H54 (cell line): ENCODE measurements at regions not wholly inside any gene's neighbourhood (a gene's known extent, or its start where the extent isn't known, plus 50 kb on each side); places are given as distances from the start of the nearest gene placed in this dataset.
"Not testable (repeated sequence)": the region's sequence is repeated elsewhere in the genome, so short reads cannot be mapped to it uniquely, and the experiment has no call there.

Experiments
- DNase-seq: peaks from one replicate; pipeline ENCODE4 v3.0.0; 2011; ENCODE audit warnings: low spot score, mixed read lengths; ENCODE audit not compliant: insufficient read length
- FAIRE-seq: peaks from 3 replicates; lab custom pipeline; 2011; peaks lifted over from hg19 to GRCh38; lab: Jason Lieb, UNC
- POLR2A ChIP-seq: IDR thresholded peaks from 2 replicates; pipeline ENCODE4 v1.6.1; 2011; ENCODE audit warnings: low read depth, mild to moderate bottlenecking, low read length

GRCh38 chr5:15002791-15003190, 131.2 kb upstream of the ANKH start:
- FAIRE-seq (no peak), DNase-seq (no peak)
- no peak for TF ChIP-seq POLR2A

- DNase-seq (no peak), FAIRE-seq (no peak)
- no peak for TF ChIP-seq POLR2A
These were observed 130.6 kb upstream of the ANKH start for GRCh38 chr5:15002173-15002572.

GRCh38 chr5:15001517-15001916, 129.9 kb upstream of the ANKH start:
- no peak for TF ChIP-seq POLR2A
- DNase-seq (no peak), FAIRE-seq (no peak)

DNA sequence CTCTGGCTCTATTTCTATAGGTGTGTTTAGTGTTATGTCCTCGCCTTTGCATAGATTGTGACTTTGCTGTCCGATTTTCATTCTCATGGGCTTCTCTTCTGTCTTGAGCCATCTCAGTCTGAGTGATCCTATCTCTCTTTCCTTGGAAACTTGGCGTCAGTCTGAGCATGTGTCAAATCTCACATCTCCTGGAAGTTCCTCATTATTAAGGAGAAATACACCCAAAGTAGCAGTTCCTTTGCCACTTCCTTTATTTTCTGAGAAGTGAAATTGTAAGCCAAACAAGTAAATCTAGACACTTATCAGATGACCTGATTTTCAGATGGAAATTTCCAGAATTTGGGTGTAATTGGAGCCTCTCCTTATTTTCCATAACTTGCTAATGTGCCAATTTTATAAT, 126.9 kb upstream of the ANKH start:
- no peak for FAIRE-seq
- DNase-seq, result no peak
- no peak for TF ChIP-seq POLR2A

GRCh38 chr5:14996997-14997396, 125.4 kb upstream of the ANKH start:
- FAIRE-seq (no peak), DNase-seq (no peak)
- TF ChIP-seq POLR2A, result no peak

DNA sequence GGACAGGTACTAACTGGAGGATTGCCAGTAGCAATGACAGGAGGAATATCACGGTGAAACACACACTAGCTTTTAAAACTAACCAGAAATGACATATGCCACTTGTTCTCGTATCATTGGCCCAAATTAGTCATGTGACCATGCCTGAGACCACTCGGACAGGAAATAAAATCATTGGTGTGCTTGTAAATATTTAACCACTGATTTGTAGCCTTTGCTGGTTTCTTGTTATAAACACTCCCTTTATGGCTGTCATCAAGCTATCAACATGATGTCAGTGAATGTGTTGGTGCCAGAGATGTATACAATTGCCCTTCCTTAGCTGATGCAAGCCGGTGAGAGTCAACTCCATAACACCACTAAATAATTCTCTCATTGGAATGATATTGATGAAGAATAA, 123.7 kb upstream of the ANKH start:
- no peak for TF ChIP-seq POLR2A
- DNase-seq, result no peak
- FAIRE-seq, result no peak

DNA sequence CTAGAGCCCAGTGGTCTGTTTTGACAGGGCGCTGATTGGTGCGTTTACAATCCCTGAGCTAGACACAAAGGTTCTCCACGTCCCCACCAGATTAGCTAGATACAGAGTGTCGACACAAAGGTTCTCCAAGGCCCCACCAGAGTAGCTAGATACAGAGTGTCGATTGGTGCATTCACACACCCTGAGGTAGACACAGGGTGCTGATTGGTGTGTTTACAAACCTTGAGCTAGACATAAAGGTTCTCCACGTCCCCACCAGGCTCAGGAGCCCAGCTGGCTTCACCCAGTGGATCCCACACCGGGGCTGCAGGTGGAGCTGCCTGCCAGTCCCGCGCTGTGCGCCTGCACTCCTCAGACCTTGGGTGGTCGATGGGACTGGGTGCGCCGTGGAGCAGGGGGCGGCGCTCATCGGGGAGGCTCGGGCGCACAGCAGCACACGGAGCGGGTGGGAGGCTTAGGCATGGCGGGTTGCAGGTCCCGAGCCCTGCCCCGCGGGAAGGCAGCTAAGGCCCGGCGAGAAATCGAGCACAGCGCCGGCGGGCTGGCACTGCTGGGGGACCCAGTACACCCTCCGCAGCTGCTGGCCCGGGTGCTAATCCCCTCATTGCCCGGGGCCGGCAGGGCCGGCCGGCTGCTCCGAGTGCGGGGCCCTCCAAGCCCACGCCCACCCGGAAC, 122.0 kb upstream of the ANKH start:
- not testable (repeated sequence) for FAIRE-seq, DNase-seq

DNA sequence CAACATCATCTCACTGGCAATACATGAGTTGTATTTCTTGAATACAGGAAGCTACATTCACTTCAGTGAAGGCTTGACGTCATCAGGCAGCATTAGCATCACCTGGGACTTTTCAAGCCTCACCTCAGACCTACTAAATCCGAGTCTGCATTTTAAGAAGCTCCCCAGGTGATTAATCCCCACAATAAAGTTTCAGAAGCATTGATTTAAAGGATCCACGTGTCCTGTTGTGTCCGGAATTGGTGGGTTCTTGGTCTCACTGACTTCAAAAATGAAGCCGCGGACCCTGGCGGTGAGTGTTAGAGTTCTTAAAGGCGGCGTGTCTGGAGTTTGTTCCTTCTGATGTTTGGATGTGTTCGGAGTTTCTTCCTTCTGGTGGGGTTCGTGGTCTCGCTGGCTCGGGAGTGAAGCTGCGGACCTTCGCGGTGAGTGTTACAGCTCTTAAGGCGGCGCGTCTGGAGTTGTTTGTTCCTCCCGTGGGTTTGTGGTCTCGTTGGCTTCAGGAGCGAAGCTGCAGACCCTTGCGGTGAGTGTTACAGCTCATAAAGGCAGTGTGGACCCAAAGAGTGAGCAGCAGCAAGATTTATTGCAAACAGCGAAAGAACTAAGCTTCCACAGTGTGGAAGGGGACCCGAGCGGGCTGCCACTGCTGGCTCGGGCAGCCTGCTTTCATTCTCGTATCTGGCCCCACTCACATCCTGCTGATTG, 121.3 kb upstream of the ANKH start:
- FAIRE-seq, DNase-seq: not testable (repeated sequence)

- no peak for TF ChIP-seq POLR2A
- DNase-seq (no peak), FAIRE-seq (no peak)
These were observed 116.6 kb upstream of the ANKH start for GRCh38 chr5:14988223-14988622.

DNA sequence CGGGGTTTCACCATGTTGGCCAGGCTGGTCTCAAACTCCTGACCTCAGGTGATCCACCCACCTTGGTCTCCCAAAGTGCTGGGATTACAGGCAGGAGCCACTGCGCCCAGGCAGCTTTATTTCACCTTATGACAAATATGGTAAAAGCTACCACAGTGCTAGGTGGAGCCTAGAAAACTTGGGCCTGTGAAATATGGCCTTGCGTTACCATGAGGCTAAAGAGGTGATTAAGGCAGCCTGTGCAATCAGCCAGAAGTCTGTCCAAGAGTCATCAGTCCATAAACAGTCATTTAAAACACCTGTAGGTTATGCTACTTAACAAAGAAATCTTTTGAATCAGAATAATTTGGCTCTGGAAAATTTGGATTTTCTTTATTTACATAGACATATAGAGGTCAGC, 114.8 kb upstream of the ANKH start:
- TF ChIP-seq POLR2A, result no peak
- no peak for FAIRE-seq
- DNase-seq, result no peak

GRCh38 chr5:14983666-14984441, 112.3 kb upstream of the ANKH start:
- FAIRE-seq (no peak), DNase-seq (no peak)
- no peak for TF ChIP-seq POLR2A

GRCh38 chr5:14980698-14981097, 109.1 kb upstream of the ANKH start:
- no peak for FAIRE-seq
- TF ChIP-seq POLR2A, result no peak

DNA sequence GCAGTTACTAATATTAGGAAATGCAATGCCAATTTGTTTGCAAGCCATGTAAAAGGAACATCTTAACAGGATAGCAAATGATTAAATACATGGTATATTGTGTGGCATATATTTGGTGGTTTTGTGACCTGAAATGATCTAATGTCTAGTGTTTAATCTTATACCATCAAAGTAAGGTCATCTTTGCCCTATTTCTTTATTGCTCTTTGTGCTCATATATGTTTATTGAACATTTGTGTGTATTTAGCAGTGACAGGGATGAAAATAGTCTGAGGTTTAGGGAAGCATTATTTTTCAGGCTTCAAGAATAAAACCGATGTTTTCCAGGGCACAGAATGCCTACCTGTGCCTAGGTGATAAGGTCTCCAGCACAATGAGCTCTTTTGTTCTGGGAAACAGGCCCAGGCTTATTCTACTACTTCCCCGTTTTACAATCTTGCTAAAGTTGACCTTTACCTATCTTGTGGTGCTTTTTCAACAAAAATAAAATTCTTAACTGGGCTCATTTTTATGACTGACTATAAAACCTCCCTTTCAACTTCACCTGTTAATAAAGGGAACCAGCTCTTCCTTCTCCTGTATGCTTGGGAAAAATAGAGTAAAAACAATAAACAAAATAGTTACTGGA, 105.6 kb upstream of the ANKH start:
- FAIRE-seq (no peak), DNase-seq (no peak)
- no peak for TF ChIP-seq POLR2A

More at GRCh38 chr5:14980698-14981097, 109.1 kb upstream of the ANKH start:
- DNase-seq, result no peak

DNA sequence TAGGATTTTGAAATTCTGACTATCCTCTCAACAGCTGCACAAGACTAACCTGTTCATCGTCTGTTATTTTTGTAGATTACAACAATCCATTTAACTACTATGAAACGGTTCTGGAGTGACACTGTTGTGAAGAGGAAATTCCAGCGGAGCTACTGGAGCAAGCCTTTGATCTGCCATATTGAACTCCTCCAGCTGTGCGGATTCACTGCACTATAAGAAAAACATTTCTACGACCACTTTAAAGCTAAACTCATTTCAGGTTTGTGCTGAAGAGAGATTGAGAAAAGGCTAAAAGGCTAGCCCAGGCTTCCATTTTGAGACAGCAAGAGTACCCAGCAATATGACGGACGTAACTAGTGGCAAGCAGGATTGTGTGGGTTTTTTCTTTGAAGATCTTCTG, 104.9 kb upstream of the ANKH start:
- no peak for FAIRE-seq
- no peak for TF ChIP-seq POLR2A

More for the DNA sequence above, 104.9 kb upstream of the ANKH start:
- no peak for DNase-seq
